Hippocampal formation (tissue), 2 donors: ENCODE measurements at regions not wholly inside any gene's neighbourhood (a gene's known extent, or its start where the extent isn't known, plus 50 kb on each side); places are given as distances from the start of the nearest gene placed in this dataset.

ENCODE experiments used
- DNase-seq, 2 donors: peaks; one replicate each; lab custom pipeline; 2025; lab: John Stamatoyannopoulos, UW

GRCh38 chr15:47405365-47406162 is 311.7 kb upstream of the SEMA6D start:
- DNase-seq = no peak

- DNase-seq = no peak
These were observed 309.6 kb upstream of the SEMA6D start for GRCh38 chr15:47407692-47408091.

GRCh38 chr15:47409038-47409437 is 308.3 kb upstream of the SEMA6D start:
- no peak for DNase-seq

- DNase-seq = no peak
These were observed 307.7 kb upstream of the SEMA6D start for GRCh38 chr15:47409600-47409999.

- no peak for DNase-seq
These were observed 307.1 kb upstream of the SEMA6D start for GRCh38 chr15:47410247-47410646.

GRCh38 chr15:47411733-47412132 is 305.6 kb upstream of the SEMA6D start:
- DNase-seq = no peak

- DNase-seq = no peak
These were observed 305.2 kb upstream of the SEMA6D start for GRCh38 chr15:47412136-47412535.

GRCh38 chr15:47412802-47413201 is 304.5 kb upstream of the SEMA6D start:
- no peak for DNase-seq

- no peak for DNase-seq
These were observed 303.1 kb upstream of the SEMA6D start for GRCh38 chr15:47414207-47414606.

GRCh38 chr15:47415539-47415971 is 301.8 kb upstream of the SEMA6D start:
- DNase-seq = no peak

GRCh38 chr15:47422881-47423665 is 294.2 kb upstream of the SEMA6D start:
- no peak for DNase-seq

- DNase-seq = no peak
These were observed 289.8 kb upstream of the SEMA6D start for GRCh38 chr15:47427463-47427862.

- no peak for DNase-seq
These were observed 287.9 kb upstream of the SEMA6D start for GRCh38 chr15:47429376-47429775.

GRCh38 chr15:47431501-47431900 is 285.8 kb upstream of the SEMA6D start:
- no peak for DNase-seq

- no peak for DNase-seq
These were observed 284.5 kb upstream of the SEMA6D start for GRCh38 chr15:47432826-47433225.

GRCh38 chr15:47434596-47434995 is 282.7 kb upstream of the SEMA6D start:
- DNase-seq = no peak

- DNase-seq = no peak
These were observed 279.8 kb upstream of the SEMA6D start for GRCh38 chr15:47437491-47437890.

GRCh38 chr15:47439146-47440111 is 277.9 kb upstream of the SEMA6D start:
- no peak for DNase-seq

- no peak for DNase-seq
These were observed 274.9 kb upstream of the SEMA6D start for GRCh38 chr15:47442371-47442770.

- DNase-seq = no peak
These were observed 273.5 kb upstream of the SEMA6D start for GRCh38 chr15:47443839-47444238.

- DNase-seq = no peak
These were observed 271.4 kb upstream of the SEMA6D start for GRCh38 chr15:47445723-47446392.
